A549 (cell line): ENCODE measurements at regions not wholly inside any gene's neighbourhood (a gene's known extent, or its start where the extent isn't known, plus 50 kb on each side); places are given as distances from the start of the nearest gene placed in this dataset.
"Not testable (repeated sequence)": the region's sequence is repeated elsewhere in the genome, so short reads cannot be mapped to it uniquely, and the experiment has no call there.

Experiments used
- ATAC-seq, 2 experiments: fragments of 200-7000 bp in 1 of 2; fragments of >200 bp in 1 of 2; cut with Nextera tagmentation in 1 of 2; cut with Tn5 transposase in 1 of 2; 3 replicates each; pipeline versions ENCODE4 v1.8.0 to v1.9.1; 2018 to 2020; ENCODE audit warnings: mild to moderate bottlenecking in 1 of 2, moderate library complexity in 1 of 2
- CTCF ChIA-PET: fragments of 300-600 bp; sonication (Branson Sonifier 250); formaldehyde crosslinking; extraction: SDS; loops from one replicate; lab custom pipeline; 2021; ENCODE audit warnings: antibody characterized with exemption, inconsistent platforms; lab: Yijun Ruan, JAX
- POLR2A ChIA-PET: fragments of 350-600 bp; formaldehyde crosslinking; extraction: SDS; loops from one replicate; lab custom pipeline; 2021; ENCODE audit warnings: antibody characterized with exemption, inconsistent platforms; lab: Yijun Ruan, JAX
- DNase-seq, 2 experiments: peaks; one replicate each; pipeline versions ENCODE4 v3.0.0 to v3.0.0-alpha.2; 2011 to 2016; ENCODE audit warnings: low read depth in 1 of 2, low spot score in 1 of 2
- FAIRE-seq: peaks from 2 replicates; lab custom pipeline; 2011; peaks lifted over from hg19 to GRCh38; lab: Jason Lieb, UNC
- H3K27ac ChIP-seq, 2 experiments: fragments of >200 bp; sonication (Bioruptor Twin); formaldehyde crosslinking; 3 replicates each; pipeline ENCODE4 v1.5.1; 2016 to 2017
- H3K4me1 ChIP-seq: fragments of >200 bp; sonication (Bioruptor Twin); formaldehyde crosslinking; 3 replicates; pipeline ENCODE4 v1.6.1; 2016
- H3K4me2 ChIP-seq: fragments of >200 bp; sonication (Bioruptor Twin); formaldehyde crosslinking; 3 replicates; pipeline ENCODE4 v1.6.1; 2016
- H3K4me3 ChIP-seq: fragments of >200 bp; sonication (Bioruptor Twin); formaldehyde crosslinking; 3 replicates; pipeline ENCODE4 v1.5.1; 2016
- H3K9me3 ChIP-seq: fragments of >200 bp; sonication (Bioruptor Twin); formaldehyde crosslinking; 3 replicates; pipeline ENCODE4 v1.6.1; 2016
- CBX2 ChIP-seq: fragments of 200-600 bp; sonication (generic); IDR thresholded peaks from 2 replicates; pipeline ENCODE4 v1.6.1; 2016; ENCODE audit warnings: low read depth, mild to moderate bottlenecking, borderline replicate concordance
- CBX8 ChIP-seq: fragments of 200-600 bp; sonication (generic); IDR thresholded peaks from 2 replicates; pipeline ENCODE4 v1.6.1; 2016
- CHD4 ChIP-seq: fragments of 200-600 bp; sonication (generic); IDR thresholded peaks from 2 replicates; pipeline ENCODE4 v1.6.1; 2016; ENCODE audit warnings: antibody characterized with exemption, mild to moderate bottlenecking, borderline replicate concordance
- EHMT2 ChIP-seq: fragments of 200-600 bp; sonication (generic); IDR thresholded peaks from 2 replicates; pipeline ENCODE4 v1.6.1; 2016; ENCODE audit warnings: antibody characterized with exemption, low read depth, mild to moderate bottlenecking, moderate library complexity
- EP300 ChIP-seq, 2 experiments: fragments of >200 bp; sonication (Bioruptor Twin); formaldehyde crosslinking; IDR thresholded peaks; 2 replicates in 1 of 2; 3 replicates in 1 of 2; pipeline ENCODE4 v1.6.1; 2016 to 2017
- FOSB ChIP-seq: fragments of 250-450 bp; sonication (Bioruptor Pico); IDR thresholded peaks from 2 replicates; pipeline ENCODE4 v1.5.0; 2020; ENCODE audit warnings: mild to moderate bottlenecking, moderate library complexity
- FOSL2 ChIP-seq, 2 experiments: fragments of 450-650 bp in 1 of 2; fragments of >200 bp in 1 of 2; sonication (Bioruptor Twin) in 1 of 2; formaldehyde crosslinking; IDR thresholded peaks; 2 replicates each; pipeline versions ENCODE4 v1.5.0 to v1.6.1; 2016 to 2020; ENCODE audit warnings: mild to moderate bottlenecking in 1 of 2, moderate library complexity in 1 of 2
- GATA3 ChIP-seq: IDR thresholded peaks from 2 replicates; pipeline ENCODE4 v1.6.1; 2012; ENCODE audit warnings: borderline replicate concordance
- HDAC2 ChIP-seq: fragments of 200-600 bp; sonication (generic); IDR thresholded peaks from 2 replicates; pipeline ENCODE4 v1.6.1; 2016
- HEYL ChIP-seq: fragments of 250-450 bp; sonication (Bioruptor Pico); IDR thresholded peaks from 2 replicates; pipeline ENCODE4 v1.8.0; 2021; ENCODE audit warnings: mild to moderate bottlenecking, moderate library complexity
- HOXB13 ChIP-seq: fragments of 250-450 bp; sonication (Bioruptor Pico); IDR thresholded peaks from 2 replicates; pipeline ENCODE4 v1.5.0; 2020; ENCODE audit warnings: low read depth, mild to moderate bottlenecking, moderate library complexity
- HOXB5 ChIP-seq: fragments of 250-450 bp; sonication (Bioruptor Pico); IDR thresholded peaks from 2 replicates; pipeline ENCODE4 v1.5.0; 2020; ENCODE audit warnings: mild to moderate bottlenecking, moderate library complexity
- MAFK ChIP-seq: fragments of 450-650 bp; IDR thresholded peaks from 2 replicates; pipeline ENCODE4 v1.6.1; 2014; ENCODE audit not compliant: partially characterized antibody
- NFE2L2 ChIP-seq: fragments of 150-350 bp; conservative IDR thresholded peaks from 2 replicates; pipeline ENCODE4 v1.6.1; 2014; ENCODE audit warnings: low read length
- PHF8 ChIP-seq: fragments of 200-600 bp; sonication (generic); IDR thresholded peaks from 2 replicates; pipeline ENCODE4 v1.6.1; 2016; ENCODE audit warnings: low read depth, mild to moderate bottlenecking, antibody characterized with exemption, moderate library complexity, borderline replicate concordance
- POLR2A ChIP-seq: IDR thresholded peaks from 2 replicates; pipeline ENCODE4 v1.6.1; 2012; ENCODE audit warnings: mild to moderate bottlenecking, low read length
- RAD21 ChIP-seq, 2 experiments: fragments of >200 bp in 1 of 2; sonication (Bioruptor Twin) in 1 of 2; formaldehyde crosslinking in 1 of 2; IDR thresholded peaks in 1 of 2; conservative IDR thresholded peaks in 1 of 2; 2 replicates in 1 of 2; 3 replicates in 1 of 2; pipeline ENCODE4 v1.6.1; 2012 to 2018; ENCODE audit warnings: inconsistent platforms in 1 of 2
- SREBF2 ChIP-seq: fragments of 450-650 bp; IDR thresholded peaks from 2 replicates; pipeline ENCODE4 v1.6.1; 2014; ENCODE audit warnings: mild to moderate bottlenecking, moderate library complexity
- TFCP2L1 ChIP-seq: fragments of 250-450 bp; sonication (Bioruptor Pico); IDR thresholded peaks from 2 replicates; pipeline ENCODE4 v1.5.0; 2021; ENCODE audit warnings: mild to moderate bottlenecking
- TP53 ChIP-seq: fragments of 250-450 bp; sonication (Bioruptor Pico); IDR thresholded peaks from 2 replicates; pipeline ENCODE4 v1.5.0; 2021; ENCODE audit warnings: mild to moderate bottlenecking, moderate library complexity
- ZSCAN20 ChIP-seq: fragments of 250-450 bp; sonication (Bioruptor Pico); IDR thresholded peaks from 2 replicates; pipeline ENCODE4 v1.8.0; 2022; ENCODE audit warnings: mild to moderate bottlenecking, moderate library complexity
- WGBS: methylation state at CpG from one replicate; pipeline ENCODE4 v1.1.6; 2017; ENCODE audit errors: missing lambda C conversion rate; 5-methylcytosine and 5-hydroxymethylcytosine counted together
- TF ChIP-seq, protein P1 (sequence below): IDR thresholded peaks from 2 replicates; pipeline ENCODE4 v1.6.1; 2012
- TF ChIP-seq, protein P2 (sequence below): fragments of >200 bp; sonication (Bioruptor Twin); formaldehyde crosslinking; IDR thresholded peaks from 3 replicates; pipeline ENCODE4 v1.6.1; 2016
- TF ChIP-seq, protein P3 (sequence below): IDR thresholded peaks from 2 replicates; pipeline ENCODE4 v1.6.1; 2012; ENCODE audit warnings: low read depth, borderline replicate concordance
- TF ChIP-seq, protein P4 (sequence below): fragments of 450-650 bp; IDR thresholded peaks from 2 replicates; pipeline ENCODE4 v1.6.1; 2014; ENCODE audit warnings: antibody characterized with exemption

DNA sequence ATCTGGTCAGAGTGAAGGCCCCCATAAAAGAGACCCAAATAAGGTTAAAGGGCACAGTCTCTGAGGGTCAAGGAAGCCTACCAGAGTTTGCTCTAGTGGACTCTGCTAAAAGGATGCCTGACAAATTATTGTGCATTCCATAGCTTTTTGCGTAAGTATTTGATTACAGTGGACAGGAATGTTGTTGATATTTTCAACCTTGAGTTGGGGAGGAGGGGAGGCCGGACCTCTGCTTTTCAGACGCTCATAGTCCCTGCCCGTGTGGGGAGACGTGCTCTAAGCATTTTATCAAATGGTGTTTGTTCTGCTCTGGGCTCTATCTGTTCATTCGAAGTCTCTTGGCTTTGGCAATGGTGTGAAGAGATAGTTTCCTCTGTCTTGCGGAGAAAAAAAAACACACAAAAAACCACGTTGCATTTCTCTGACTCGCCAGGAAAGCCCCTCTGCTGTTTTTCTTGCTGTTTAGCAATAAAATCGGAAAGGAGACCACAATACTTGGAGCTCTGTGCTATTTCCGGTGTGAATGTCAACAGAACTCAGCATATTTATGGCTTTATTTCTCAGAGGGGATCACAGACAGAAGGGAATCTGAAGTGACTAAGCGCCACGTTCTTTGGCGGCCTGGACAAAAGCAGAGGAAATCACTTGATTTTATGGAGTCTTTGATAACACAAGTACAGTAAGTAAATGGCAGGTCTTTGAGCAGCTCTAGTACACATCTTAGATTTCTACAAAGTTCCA lies 159.8 kb downstream of the ZFP64 start:
- WGBS, result 14% methylated on average over 14 of the region's 14 CpGs
- Histone ChIP-seq H3K4me3 (no peak overlapping the region), H3K27ac (peak overlapping the region; percentile 59 to 80), H3K4me2 (peak overlapping the region; percentile 63)
- FAIRE-seq, result no peak
- DNase-seq, result peak in 1 of 2 experiments; percentile 53
- CTCF ChIA-PET, result interaction anchor here (0.6 to 1.2 kb wide), 7 partner anchors 15 to 1044 kb away, joined by 3 to 4 read pairs (median 3); no protein-coding TSS in a partner anchor
- ATAC-seq, result peak; percentile 56 to 82; a peak in 3 of 6 replicates
- TF ChIP-seq, protein P1, sequence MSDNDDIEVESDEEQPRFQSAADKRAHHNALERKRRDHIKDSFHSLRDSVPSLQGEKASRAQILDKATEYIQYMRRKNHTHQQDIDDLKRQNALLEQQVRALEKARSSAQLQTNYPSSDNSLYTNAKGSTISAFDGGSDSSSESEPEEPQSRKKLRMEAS, result peak; percentile 46; the same call in 1 of the 2 replicates
- TF ChIP-seq, protein P2, sequence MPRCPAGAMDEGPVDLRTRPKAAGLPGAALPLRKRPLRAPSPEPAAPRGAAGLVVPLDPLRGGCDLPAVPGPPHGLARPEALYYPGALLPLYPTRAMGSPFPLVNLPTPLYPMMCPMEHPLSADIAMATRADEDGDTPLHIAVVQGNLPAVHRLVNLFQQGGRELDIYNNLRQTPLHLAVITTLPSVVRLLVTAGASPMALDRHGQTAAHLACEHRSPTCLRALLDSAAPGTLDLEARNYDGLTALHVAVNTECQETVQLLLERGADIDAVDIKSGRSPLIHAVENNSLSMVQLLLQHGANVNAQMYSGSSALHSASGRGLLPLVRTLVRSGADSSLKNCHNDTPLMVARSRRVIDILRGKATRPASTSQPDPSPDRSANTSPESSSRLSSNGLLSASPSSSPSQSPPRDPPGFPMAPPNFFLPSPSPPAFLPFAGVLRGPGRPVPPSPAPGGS, result no peak
- TF ChIP-seq HEYL (peak; percentile 20; the same call in 1 of the 2 replicates), EHMT2 (no peak), FOSL2 (IDR thresholded peaks at IDR 0.05) (no peak), FOSL2 (CRISPR knock-in tag; IDR thresholded peaks at IDR 0.05) (0 out of 2 replicates have a peak, but pooled peaks have one; percentile 3)
- TF ChIP-seq, all 56 proteins: peak for 3
- POLR2A ChIA-PET, result interaction anchor here (0.6 to 0.9 kb wide), 2 partner anchors 47 to 422 kb away, joined by 3 to 6 read pairs; no protein-coding TSS in a partner anchor
- Histone ChIP-seq H3K9me3 (no peaks in the 10 kb centered on the region), H3K4me1 (peaks cover 13% of the 10 kb centered on the region)

DNA sequence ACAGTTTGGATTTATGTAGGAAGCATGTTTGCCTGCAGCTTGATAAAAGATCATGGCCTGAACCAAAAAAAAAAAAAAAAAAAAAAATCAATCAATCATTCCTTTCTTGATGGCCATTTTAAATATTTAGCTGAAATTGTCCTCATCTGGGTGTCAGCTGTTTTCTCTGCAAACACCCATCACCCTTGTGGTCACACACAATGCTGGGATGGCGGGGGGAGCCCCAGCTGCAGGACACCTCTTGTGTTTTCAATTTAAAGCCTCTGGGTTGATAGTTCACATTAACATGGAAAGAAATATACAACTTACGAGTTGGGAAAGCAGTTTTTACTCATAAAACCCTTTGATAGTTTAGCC lies 160.4 kb downstream of the ZFP64 start:
- POLR2A ChIA-PET, result interaction anchor here (0.6 kb wide), 2 partner anchors 9 to 421 kb away, joined by 4 to 6 read pairs; no protein-coding TSS in a partner anchor

DNA sequence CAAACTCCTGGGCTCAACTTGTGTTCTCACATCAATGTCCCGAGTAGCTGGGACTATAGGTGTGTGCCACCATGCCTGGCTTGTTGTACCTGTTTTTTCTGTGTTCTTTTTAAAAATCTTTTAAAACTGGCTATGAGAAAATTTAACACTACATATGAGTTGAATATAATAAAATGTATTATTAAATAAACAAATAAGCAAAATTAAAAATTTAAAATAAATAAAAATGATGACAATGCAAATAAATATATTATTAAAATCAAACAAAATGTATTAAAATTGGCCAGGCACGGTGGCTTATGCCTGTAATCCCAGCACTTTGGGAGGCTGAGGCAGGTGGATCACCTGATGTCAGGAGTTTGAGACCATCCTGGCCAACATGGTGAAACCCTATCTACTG lies 162.4 kb downstream of the ZFP64 start:
- H3K4me3 ChIP-seq, ATAC-seq, FAIRE-seq, H3K9me3 ChIP-seq, H3K27ac ChIP-seq, H3K4me2 ChIP-seq, POLR2A ChIA-PET, DNase-seq: not testable (repeated sequence)
- CTCF ChIA-PET, result interaction anchor here (0.7 kb wide), 1 partner anchor 1380 kb away, joined by 3 read pairs; no protein-coding TSS in a partner anchor
- peaks cover 13% of the 10 kb centered on the region for H3K4me1 ChIP-seq
- TF ChIP-seq MAFK, result peak; percentile 83
- WGBS, result 86% methylated on average over 2 of the region's 2 CpGs

More for the DNA sequence above, 160.4 kb downstream of the ZFP64 start:
- Histone ChIP-seq H3K27ac (peak overlapping the region; percentile 59 to 80; a peak in 4 of 6 replicates), H3K4me1 (peaks cover 13% of the 10 kb centered on the region)
- 82% methylated on average over 2 of the region's 2 CpGs for WGBS
- TF ChIP-seq SREBF2, result no peak
- TF ChIP-seq HEYL, result no peak
- TF ChIP-seq HOXB5 (CRISPR knock-in tag), result no peak
- TF ChIP-seq CBX2, result no peak
- TF ChIP-seq RAD21 (conservative IDR thresholded peaks at IDR 0.05 in 1 of 2, IDR thresholded peaks at IDR 0.05 in 1 of 2), result no peak
- no peak for TF ChIP-seq CHD4
- TF ChIP-seq FOSB (CRISPR knock-in tag), result no peak
- no peak for TF ChIP-seq HOXB13 (CRISPR knock-in tag)
- no peak for TF ChIP-seq TP53 (CRISPR knock-in tag)
- no peak for TF ChIP-seq NFE2L2
- TF ChIP-seq, all 56 proteins: peak for 0
- peak in 1 of 2 experiments; percentile 20; a peak in 2 of 6 replicates for ATAC-seq
- no peak overlapping the region for H3K4me3 ChIP-seq
- CTCF ChIA-PET, result interaction anchor here (0.7 to 0.9 kb wide), 2 partner anchors 718 to 1044 kb away, joined by 3 to 5 read pairs; no protein-coding TSS in a partner anchor
- DNase-seq, result no peak
- no peaks in the 10 kb centered on the region for H3K9me3 ChIP-seq
- FAIRE-seq, result no peak
- peak overlapping the region; percentile 63 for H3K4me2 ChIP-seq

DNA sequence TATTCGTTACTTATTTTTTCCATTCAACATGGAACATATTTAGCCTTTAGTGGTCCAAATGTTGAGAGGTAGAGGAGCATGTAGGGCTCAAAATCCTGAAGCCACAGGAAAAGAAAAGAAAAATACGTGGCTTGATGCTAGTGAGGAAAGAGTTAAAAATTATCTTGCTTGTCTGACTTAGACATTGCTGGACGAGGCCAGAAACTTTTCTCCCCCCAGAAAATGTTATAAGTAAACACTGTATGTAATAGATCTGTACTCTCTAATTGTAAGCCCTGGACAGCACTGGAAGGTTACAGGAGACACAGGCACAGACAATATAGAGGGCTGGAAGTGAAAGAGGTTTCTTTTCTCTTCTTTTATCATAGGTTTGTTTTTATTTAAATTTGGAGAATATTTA lies 165.6 kb downstream of the ZFP64 start:
- DNase-seq, result no peak
- 33% methylated on average over 3 of the region's 3 CpGs for WGBS
- H3K27ac ChIP-seq, result no peak overlapping the region
- no peak overlapping the region for H3K4me3 ChIP-seq
- peaks cover 1% of the 10 kb centered on the region; the same call in 2 of the 3 replicates for H3K4me1 ChIP-seq
- FAIRE-seq, result no peak
- ATAC-seq, result no peak
- POLR2A ChIA-PET, result no interaction called here
- no peaks in the 10 kb centered on the region for H3K9me3 ChIP-seq
- TF ChIP-seq CBX8, result no peak
- no peak for TF ChIP-seq TFCP2L1 (CRISPR knock-in tag)
- TF ChIP-seq PHF8, result no peak
- TF ChIP-seq ZSCAN20 (CRISPR knock-in tag), result no peak
- TF ChIP-seq HDAC2, result no peak
- TF ChIP-seq, protein P3, sequence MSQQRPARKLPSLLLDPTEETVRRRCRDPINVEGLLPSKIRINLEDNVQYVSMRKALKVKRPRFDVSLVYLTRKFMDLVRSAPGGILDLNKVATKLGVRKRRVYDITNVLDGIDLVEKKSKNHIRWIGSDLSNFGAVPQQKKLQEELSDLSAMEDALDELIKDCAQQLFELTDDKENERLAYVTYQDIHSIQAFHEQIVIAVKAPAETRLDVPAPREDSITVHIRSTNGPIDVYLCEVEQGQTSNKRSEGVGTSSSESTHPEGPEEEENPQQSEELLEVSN, result no peak
- TF ChIP-seq GATA3, result no peak
- no peak for TF ChIP-seq POLR2A
- TF ChIP-seq EP300 (IDR thresholded peaks at IDR 0.05), result no peak
- TF ChIP-seq, protein P4, sequence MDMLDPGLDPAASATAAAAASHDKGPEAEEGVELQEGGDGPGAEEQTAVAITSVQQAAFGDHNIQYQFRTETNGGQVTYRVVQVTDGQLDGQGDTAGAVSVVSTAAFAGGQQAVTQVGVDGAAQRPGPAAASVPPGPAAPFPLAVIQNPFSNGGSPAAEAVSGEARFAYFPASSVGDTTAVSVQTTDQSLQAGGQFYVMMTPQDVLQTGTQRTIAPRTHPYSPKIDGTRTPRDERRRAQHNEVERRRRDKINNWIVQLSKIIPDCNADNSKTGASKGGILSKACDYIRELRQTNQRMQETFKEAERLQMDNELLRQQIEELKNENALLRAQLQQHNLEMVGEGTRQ, result no peak
- H3K4me2 ChIP-seq, result no peak overlapping the region
- CTCF ChIA-PET, result no interaction called here
